HG03280 (cell line): ENCODE measurements at regions not wholly inside any gene's neighbourhood (a gene's known extent, or its start where the extent isn't known, plus 50 kb on each side); places are given as distances from the start of the nearest gene placed in this dataset.
"Not testable (repeated sequence)": the region's sequence is repeated elsewhere in the genome, so short reads cannot be mapped to it uniquely, and the experiment has no call there.

Source experiments
- ATAC-seq: cut with Tn5 transposase; IDR thresholded peaks from one replicate; pipeline ENCODE4 v1.9.1; 2021; ENCODE audit warnings: mild to moderate bottlenecking, moderate library complexity; ENCODE audit not compliant: unreplicated experiment

DNA sequence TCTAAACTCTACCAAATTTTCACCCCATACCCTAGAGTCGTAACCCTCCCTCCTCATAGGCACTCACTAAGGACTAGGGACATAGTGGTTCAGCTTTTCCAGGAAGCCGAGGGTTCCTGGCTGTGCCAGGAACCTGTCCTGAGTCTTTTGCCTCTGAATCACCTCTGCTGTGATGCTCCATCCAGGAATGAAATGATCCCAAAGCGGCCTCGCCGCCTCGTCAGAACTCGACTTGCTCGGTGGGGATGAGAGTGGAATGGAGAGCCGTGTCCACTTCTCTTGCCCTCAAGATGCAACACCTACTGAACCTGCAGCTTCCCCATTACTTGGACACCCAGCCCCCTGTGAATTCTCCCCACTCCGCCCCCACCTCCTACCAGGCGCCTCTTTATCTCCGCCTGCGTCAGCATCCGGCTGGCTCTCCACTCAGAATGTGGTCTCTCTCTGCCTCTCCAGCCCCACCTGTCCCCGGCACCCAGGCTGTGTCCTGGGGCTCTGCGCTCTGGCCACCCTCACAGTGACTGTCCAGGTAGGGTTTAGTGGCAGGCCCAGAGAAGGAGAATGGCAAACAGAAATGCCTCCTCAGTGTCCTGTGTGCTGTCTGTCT is 366.1 kb upstream of the ZNF32 start:
- no peak for ATAC-seq

DNA sequence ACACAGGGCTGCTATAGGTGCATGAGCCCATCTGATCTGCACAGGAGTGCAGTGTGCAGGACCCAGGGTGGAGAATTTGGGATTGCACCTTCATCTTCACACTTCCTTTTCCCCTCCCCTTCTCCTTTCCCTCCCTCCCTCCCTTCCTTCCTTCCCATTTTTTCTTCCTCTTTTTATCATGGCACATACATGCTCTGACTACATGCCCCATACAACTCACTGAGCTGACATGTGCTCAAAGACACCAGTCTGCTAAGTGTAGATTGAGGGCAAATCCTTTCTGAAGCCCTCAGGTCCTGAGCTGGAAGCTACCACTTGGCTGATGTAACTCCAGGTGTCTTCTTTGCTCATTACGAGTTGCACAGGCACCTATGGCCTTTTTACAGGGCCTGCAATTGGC is 365.3 kb upstream of the ZNF32 start:
- no peak for ATAC-seq

- no peak for ATAC-seq
Observed at GRCh38 chr10:44012921-44013320, 364.2 kb upstream of the ZNF32 start.

DNA sequence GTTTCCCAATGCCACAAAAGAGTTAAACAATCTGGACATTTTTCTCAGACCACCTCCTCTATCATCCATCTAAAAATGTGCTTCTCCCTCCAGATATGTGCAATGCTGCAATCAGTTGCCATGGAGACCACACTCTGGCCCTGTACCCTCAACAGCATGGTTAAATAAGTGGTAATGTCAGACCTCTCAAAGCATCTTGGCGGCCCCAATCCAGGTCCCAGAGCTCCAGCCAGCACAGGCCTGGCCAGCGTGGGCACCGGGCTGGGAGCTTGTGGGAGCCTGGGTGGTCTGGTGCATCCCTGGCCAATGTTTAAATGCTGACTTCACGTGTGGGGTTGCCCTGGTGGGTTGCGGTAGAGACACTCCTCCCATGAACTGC is 362.9 kb upstream of the ZNF32 start:
- ATAC-seq = no peak

DNA sequence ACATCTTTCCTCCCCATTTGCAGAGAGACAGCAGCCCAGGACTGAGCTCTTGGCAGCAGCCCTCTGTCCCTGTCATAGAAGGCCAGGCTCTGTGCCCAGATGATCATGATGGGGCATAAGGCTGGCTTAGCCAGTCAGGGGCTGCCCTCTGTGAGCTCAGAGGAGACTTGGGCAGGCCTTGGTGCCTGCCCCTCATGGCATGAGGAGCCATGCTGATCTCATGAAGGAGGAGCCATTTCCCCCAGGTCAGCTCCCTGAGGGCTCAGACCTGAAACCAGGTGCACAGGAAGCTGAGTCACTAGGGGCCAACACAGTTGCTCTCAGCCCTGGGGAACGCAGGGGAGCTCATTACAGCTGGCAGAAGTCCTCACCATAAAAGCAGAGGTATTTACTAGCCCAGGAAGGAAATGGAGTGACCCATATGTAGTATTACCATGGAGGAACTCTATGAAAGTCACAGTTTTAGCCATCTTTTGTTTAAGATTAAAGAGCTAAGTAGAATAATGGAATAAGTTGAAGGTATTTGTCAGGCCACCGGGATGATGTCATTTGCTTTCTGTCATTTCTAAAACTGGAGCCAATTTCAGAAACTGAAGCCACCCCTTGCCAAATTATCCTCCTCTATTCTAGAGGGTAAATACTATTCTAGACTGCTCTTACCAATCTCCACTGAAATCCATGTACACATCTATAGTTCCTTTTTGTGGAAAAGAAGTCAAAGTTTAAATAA is 362.4 kb upstream of the ZNF32 start:
- peak; percentile 96 for ATAC-seq

GRCh38 chr10:44009891-44010632 is 361.4 kb upstream of the ZNF32 start:
- no peak for ATAC-seq

DNA sequence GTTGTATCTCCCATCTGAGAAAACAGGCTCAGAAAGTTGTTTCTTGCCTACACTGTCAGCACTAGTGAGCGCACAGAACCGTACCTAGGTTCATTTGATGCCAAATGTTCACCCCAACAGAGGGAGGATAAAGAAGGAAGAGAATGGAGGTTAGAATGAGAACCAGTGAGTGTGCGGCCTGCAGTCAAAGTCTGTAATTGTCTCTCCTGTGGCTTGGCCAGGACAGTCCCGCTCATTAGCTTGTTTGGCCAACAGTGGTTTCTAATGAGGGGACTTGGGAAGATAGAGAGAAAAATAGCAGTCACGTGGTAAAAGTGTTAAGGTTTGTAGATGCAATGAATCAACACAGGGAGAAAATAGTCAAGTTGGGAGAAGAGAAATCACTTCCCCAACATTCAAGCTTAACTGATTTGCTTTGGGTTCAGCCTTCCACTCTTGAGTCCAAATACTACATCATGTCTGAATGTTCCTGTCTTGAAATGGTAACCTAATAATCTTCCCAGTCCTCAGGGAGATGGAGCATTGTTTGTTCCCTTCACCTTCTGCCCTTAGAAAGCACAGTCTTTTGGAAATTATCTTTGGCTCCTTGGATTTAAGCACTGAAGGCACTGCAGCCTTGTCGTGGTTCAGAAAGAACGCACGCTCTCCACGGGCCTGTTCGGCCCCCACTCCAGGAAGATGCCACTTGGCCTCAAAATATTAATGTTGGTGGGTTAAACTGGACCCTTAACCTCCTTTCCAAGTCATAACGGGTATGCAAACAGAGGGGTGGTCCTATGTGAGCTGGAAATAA is 360.4 kb upstream of the ZNF32 start:
- no peak for ATAC-seq

- ATAC-seq = peak; percentile 29
Observed at GRCh38 chr10:44008270-44008916, 359.7 kb upstream of the ZNF32 start.

- no peak for ATAC-seq
Observed at GRCh38 chr10:44006771-44007170, 358.1 kb upstream of the ZNF32 start.

GRCh38 chr10:44005788-44006099 is 357.1 kb upstream of the ZNF32 start:
- no peak for ATAC-seq

DNA sequence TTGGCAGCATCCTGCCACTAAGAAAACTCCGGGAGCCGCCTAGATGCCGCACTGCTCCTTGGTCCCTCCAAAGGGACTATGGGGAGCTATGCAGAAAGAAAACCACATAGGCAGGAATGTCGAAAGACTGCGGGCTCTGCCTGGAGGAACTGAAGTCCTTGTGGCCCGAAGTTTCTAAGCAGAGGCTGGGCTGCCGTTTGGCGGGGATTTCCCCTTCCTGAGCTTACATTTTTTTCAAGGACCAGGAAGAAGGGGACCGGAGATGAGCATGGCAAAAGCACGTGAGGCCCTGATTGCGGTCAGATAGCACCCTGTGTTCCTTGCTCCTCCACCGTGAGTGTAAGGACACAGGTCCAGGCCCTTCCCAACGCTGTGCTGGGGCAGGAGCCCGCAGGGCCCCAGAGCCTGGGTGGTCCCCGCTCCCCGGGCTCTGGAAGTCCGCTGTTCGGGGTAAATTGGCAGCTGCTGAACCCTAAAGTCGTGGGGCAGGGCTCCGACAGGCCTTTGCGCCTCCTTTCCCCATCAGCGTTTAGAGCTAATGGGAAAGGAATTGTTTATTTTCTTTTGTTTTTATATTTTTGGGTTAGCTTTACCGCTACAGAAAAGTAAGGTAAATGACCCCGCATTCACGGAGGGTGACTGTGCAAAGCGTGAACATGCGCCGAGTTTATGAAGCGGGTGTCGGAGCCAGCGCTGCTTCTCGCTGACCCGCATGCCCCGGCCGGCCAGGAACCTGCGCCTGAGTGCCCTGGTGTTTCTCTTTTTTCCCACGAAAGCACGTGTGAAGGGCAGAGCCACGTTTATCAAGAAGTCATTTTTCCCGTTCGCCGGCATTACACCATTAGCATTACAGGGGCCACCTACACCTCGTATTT is 356.5 kb upstream of the ZNF32 start:
- ATAC-seq = no peak

DNA sequence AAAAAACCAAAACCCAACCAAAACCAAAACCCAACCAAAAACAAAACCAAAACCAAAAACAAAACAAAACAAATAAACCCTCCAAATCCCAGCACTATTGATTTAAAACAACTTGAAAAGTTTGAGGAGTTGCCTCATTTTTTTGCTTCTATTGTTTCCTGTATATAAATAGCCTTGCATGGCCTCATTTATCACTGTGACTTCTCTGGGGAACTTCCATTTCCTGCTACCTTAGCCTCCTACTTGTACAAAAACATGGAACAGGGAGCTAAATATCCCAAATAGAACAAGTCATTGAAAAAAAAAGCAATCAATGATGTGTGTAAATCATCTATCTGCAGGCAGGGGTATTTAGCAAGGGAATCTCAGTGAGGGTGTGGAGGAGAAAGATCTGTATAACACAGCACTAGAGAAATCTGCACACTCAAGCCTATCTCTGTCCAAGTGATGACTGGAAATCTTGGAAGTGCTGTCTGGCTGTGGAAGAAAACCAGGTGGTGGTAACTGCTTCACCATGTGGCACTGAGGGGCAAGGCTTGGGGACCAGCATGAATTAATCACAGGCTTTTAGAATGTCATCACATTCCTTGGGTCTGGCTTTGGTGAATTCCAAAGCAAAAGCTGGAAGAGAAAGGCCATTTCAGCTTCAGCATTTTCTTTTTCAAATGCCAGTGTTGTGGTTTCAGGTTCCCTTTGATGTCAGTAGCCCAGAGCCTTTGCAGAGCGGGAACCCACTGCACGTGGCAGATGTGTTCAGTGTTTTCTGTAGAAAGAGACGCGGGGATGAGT is 349.5 kb upstream of the ZNF32 start:
- ATAC-seq = no peak

- no peak for ATAC-seq
Observed at GRCh38 chr10:43997330-43997729, 348.6 kb upstream of the ZNF32 start.

DNA sequence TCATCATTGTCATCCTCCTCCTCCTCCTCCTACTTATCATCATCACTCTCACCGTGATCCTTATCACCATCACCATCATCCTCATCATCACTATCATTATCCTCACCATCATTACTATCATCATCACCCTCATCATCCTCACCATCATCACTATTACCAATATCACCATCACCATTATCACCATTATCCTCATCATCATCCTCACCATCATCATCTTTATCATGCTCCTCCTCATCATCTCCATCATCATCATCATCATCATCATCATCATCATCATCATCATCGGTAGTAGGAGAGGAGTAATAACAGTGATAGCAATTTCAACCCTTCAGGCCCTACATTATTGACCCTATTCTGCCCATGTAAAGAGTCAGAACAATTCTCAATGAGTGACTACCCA is 345.9 kb upstream of the ZNF32 start:
- ATAC-seq = no peak

GRCh38 chr10:43992816-43993215 is 344.1 kb upstream of the ZNF32 start:
- not testable (repeated sequence) for ATAC-seq

GRCh38 chr10:43986374-43986773 is 337.7 kb upstream of the ZNF32 start:
- no peak for ATAC-seq

DNA sequence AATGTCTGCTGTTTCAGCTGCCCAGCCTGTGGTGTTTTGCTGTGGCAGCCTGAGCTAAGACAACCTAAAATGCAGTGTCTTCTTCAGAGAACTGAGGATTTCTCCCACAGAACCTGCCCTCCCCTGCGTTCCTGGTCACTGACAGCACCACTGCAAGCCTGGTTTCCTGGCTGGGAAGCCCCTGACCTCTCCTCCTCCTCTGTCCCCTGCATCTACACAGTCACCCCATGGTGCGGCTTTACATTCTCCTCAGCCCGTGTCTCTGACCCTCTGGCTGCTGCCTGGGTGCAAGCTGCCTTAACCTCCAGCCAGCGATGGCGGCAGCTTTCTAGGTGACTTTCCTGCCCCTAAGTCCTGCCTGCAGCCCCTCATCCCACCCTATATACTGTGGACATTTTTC is 337.3 kb upstream of the ZNF32 start:
- ATAC-seq = no peak

- ATAC-seq = no peak
Observed at GRCh38 chr10:43983856-43984271, 335.2 kb upstream of the ZNF32 start.

DNA sequence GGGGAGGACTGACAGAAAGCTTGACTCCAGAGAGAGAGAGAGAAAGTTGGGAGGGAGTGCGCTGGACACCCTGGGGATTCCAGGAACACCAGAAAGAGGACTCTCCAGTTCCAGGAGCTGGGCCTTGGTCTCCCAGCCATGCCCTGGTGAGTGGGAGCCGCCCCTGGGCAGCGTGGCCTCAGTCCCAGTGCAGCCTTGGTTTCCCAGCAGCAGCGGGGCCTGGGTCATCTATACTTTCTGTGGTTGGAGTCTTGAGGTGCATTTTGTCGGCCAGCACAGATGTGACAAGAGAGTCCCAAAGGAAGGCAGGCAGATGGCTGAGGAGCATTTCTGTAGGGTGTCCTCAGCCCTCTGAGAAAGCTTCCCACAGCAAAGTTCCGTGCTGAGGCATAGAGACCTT is 334.7 kb upstream of the ZNF32 start:
- no peak for ATAC-seq
